ENCODE measurements at regions not wholly inside any gene's neighbourhood (a gene's known extent, or its start where the extent isn't known, plus 50 kb on each side); places are given as distances from the start of the nearest gene placed in this dataset.
"Not testable (repeated sequence)": the region's sequence is repeated elsewhere in the genome, so short reads cannot be mapped to it uniquely, and the experiment has no call there.

- DNase-seq (ENCODE audit: low spot score in 2 of 2); H3K27ac Mint-ChIP-seq (ENCODE audit: low read depth); H3K4me3 Mint-ChIP-seq; H3K36me3 Mint-ChIP-seq (ENCODE audit: insufficient read depth); ATAC-seq (replicated peaks; ENCODE audit: extremely low read depth, poor library complexity, severe bottlenecking); H3K4me1 Mint-ChIP-seq: not testable (repeated sequence)
- Mint-ChIP-seq H3K27me3 (peaks cover 10% of the 10 kb centered on the region), H3K9me3 (peaks cover 25% of the 10 kb centered on the region)
These were observed 2637.4 kb upstream of the DEFB115 start for GRCh38 chr20:28619956-28620651.

GRCh38 chr20:28625112-28625511 lies 2632.4 kb upstream of the DEFB115 start:
- DNase-seq (ENCODE audit: low spot score in 2 of 2); H3K36me3 Mint-ChIP-seq (ENCODE audit: insufficient read depth); H3K4me1 Mint-ChIP-seq; ATAC-seq (replicated peaks; ENCODE audit: extremely low read depth, poor library complexity, severe bottlenecking); H3K27ac Mint-ChIP-seq (ENCODE audit: low read depth); H3K4me3 Mint-ChIP-seq; H3K27me3 Mint-ChIP-seq; H3K9me3 Mint-ChIP-seq: not testable (repeated sequence)

GRCh38 chr20:28640831-28641230 lies 2616.6 kb upstream of the DEFB115 start:
- not testable (repeated sequence) for H3K27ac Mint-ChIP-seq (ENCODE audit: low read depth); H3K9me3 Mint-ChIP-seq

More at GRCh38 chr20:28640831-28641230, 2616.6 kb upstream of the DEFB115 start:
- not testable (repeated sequence) for H3K4me1 Mint-ChIP-seq; DNase-seq (ENCODE audit: low spot score in 2 of 2); ATAC-seq (replicated peaks; ENCODE audit: extremely low read depth, poor library complexity, severe bottlenecking); H3K4me3 Mint-ChIP-seq; H3K36me3 Mint-ChIP-seq (ENCODE audit: insufficient read depth); H3K27me3 Mint-ChIP-seq

Data from central memory CD8-positive, alpha-beta T cell (primary cell).